IMR-90 (cell line): ENCODE measurements at regions not wholly inside any gene's neighbourhood (a gene's known extent, or its start where the extent isn't known, plus 50 kb on each side); places are given as distances from the start of the nearest gene placed in this dataset.
"Not testable (repeated sequence)": the region's sequence is repeated elsewhere in the genome, so short reads cannot be mapped to it uniquely, and the experiment has no call there.

Source experiments
- CEBPB ChIP-seq: IDR thresholded peaks from 2 replicates; pipeline ENCODE4 v1.6.1; 2012; ENCODE audit warnings: low read depth, low read length, improper control_type of control experiment
- FOS ChIP-seq: fragments of 150-350 bp; IDR thresholded peaks from 2 replicates; pipeline ENCODE4 v1.6.1; 2016; ENCODE audit warnings: low read depth, low read length
- MXI1 ChIP-seq: IDR thresholded peaks from 2 replicates; pipeline ENCODE4 v1.6.1; 2012; ENCODE audit warnings: low read depth, mild to moderate bottlenecking, low read length, moderate library complexity, borderline replicate concordance
- POLR2A ChIP-seq: IDR thresholded peaks from 2 replicates; pipeline ENCODE4 v1.6.1; 2012; ENCODE audit warnings: mild to moderate bottlenecking, low read depth, low read length
- RAD21 ChIP-seq: IDR thresholded peaks from 2 replicates; pipeline ENCODE4 v1.6.1; 2012; ENCODE audit warnings: low read length, improper control_type of control experiment
- RFX5 ChIP-seq: IDR thresholded peaks from 2 replicates; pipeline ENCODE4 v1.8.0; 2012; ENCODE audit warnings: low read depth, mild to moderate bottlenecking, low read length, moderate library complexity
- TF ChIP-seq, protein P1 (sequence below): conservative IDR thresholded peaks from 2 replicates; pipeline ENCODE4 v1.5.1; 2012; ENCODE audit warnings: mild to moderate bottlenecking, low read depth, low read length, improper control_type of control experiment
- TF ChIP-seq, protein P2 (sequence below): fragments of 150-350 bp; IDR thresholded peaks from 2 replicates; pipeline ENCODE4 v1.6.1; 2016; ENCODE audit warnings: low read depth, mild to moderate bottlenecking, low read length, moderate library complexity, borderline replicate concordance
- TF ChIP-seq, protein P3 (sequence below): fragments of 150-350 bp; IDR thresholded peaks from 2 replicates; pipeline ENCODE4 v1.6.1; 2017; ENCODE audit warnings: mild to moderate bottlenecking, antibody characterized with exemption, low read length, low read depth

DNA sequence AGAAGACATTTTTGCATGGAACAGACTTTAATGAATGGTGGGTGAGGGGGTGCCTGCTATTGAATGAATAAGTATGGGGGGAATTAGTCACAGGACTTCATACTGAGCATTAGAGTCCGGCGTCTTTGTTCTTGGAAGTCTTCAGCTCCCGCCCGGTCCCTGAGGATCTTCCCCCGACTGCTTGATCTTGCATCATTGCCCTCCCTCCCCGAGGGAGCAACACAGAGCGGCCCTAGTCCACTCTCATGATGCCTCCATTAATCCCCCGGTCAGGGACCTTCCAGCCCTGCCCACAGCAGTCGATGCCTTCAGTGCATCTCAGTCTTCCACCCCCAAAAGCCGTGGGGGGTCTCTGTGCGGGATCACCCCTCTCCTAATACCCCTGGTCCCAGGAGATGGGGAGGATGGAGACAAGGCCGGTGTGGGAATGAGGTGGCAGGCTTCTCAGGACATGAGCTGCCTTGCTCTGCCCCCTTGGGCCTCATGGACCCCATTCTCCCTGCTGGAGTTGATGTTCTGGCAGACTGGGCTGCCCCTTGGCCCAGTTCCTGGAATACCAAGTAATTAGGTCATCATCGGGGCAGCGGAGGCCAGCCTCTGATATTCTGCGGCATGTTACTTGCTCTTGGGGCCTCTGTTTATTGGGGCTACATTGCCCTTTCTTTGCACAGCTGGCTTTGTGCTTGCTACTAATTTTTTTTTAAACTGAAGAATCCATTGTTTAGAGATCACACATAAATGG, 110.5 kb upstream of the PLGLB2 start:
- TF ChIP-seq, protein P1, sequence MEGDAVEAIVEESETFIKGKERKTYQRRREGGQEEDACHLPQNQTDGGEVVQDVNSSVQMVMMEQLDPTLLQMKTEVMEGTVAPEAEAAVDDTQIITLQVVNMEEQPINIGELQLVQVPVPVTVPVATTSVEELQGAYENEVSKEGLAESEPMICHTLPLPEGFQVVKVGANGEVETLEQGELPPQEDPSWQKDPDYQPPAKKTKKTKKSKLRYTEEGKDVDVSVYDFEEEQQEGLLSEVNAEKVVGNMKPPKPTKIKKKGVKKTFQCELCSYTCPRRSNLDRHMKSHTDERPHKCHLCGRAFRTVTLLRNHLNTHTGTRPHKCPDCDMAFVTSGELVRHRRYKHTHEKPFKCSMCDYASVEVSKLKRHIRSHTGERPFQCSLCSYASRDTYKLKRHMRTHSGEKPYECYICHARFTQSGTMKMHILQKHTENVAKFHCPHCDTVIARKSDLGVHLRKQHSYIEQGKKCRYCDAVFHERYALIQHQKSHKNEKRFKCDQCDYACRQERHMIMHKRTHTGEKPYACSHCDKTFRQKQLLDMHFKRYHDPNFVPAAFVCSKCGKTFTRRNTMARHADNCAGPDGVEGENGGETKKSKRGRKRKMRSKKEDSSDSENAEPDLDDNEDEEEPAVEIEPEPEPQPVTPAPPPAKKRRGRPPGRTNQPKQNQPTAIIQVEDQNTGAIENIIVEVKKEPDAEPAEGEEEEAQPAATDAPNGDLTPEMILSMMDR: not testable (repeated sequence)
- TF ChIP-seq, protein P2, sequence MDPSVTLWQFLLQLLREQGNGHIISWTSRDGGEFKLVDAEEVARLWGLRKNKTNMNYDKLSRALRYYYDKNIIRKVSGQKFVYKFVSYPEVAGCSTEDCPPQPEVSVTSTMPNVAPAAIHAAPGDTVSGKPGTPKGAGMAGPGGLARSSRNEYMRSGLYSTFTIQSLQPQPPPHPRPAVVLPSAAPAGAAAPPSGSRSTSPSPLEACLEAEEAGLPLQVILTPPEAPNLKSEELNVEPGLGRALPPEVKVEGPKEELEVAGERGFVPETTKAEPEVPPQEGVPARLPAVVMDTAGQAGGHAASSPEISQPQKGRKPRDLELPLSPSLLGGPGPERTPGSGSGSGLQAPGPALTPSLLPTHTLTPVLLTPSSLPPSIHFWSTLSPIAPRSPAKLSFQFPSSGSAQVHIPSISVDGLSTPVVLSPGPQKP: not testable (repeated sequence)
- TF ChIP-seq POLR2A, RAD21, FOS, CEBPB, MXI1, RFX5: not testable (repeated sequence)
- TF ChIP-seq, protein P3, sequence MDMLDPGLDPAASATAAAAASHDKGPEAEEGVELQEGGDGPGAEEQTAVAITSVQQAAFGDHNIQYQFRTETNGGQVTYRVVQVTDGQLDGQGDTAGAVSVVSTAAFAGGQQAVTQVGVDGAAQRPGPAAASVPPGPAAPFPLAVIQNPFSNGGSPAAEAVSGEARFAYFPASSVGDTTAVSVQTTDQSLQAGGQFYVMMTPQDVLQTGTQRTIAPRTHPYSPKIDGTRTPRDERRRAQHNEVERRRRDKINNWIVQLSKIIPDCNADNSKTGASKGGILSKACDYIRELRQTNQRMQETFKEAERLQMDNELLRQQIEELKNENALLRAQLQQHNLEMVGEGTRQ: not testable (repeated sequence)
